Adrenal gland (tissue), 9 donors: ENCODE measurements at regions not wholly inside any gene's neighbourhood (a gene's known extent, or its start where the extent isn't known, plus 50 kb on each side); places are given as distances from the start of the nearest gene placed in this dataset.

Experiments
- DNase-seq, 7 donors: peaks; one replicate each; pipeline ENCODE4 v3.0.0-alpha.2; 2019 to 2020
- H3K27ac ChIP-seq, 5 donors: fragments of 200-600 bp; sonication (generic) in 4 of 5; 1 replicate in 3 of 5; 2 replicates in 2 of 5; pipeline versions ENCODE4 v1.5.1 to v1.8.0; 2016 to 2020; ENCODE audit warnings: mild to moderate bottlenecking in 1 of 5
- H3K27me3 ChIP-seq: fragments of 200-600 bp; 2 replicates; pipeline ENCODE4 v1.8.0; 2021
- H3K36me3 ChIP-seq, 2 donors: fragments of 200-600 bp; replicated peaks in 1 of 2; 1 replicate in 1 of 2; 2 replicates in 1 of 2; pipeline versions ENCODE4 v1.5.1 to v1.8.0; 2018 to 2022
- H3K4me1 ChIP-seq, 2 donors: fragments of 200-600 bp; replicated peaks in 1 of 2; 1 replicate in 1 of 2; 2 replicates in 1 of 2; pipeline versions ENCODE4 v1.5.1 to v1.8.0; 2018 to 2021
- H3K4me3 ChIP-seq, 4 donors: fragments of 200-600 bp; sonication (generic) in 3 of 4; one replicate each; pipeline ENCODE4 v1.5.1; 2016 to 2018
- H3K9me3 ChIP-seq, 3 donors: fragments of 200-600 bp; sonication (generic) in 1 of 3; replicated peaks in 1 of 3; 1 replicate in 2 of 3; 2 replicates in 1 of 3; pipeline versions ENCODE4 v1.5.1 to v1.8.0; 2016 to 2021
- POLR2A ChIP-seq, 2 donors: fragments of 450-650 bp; IDR thresholded peaks; one replicate each; pipeline ENCODE4 v1.6.1; 2017; ENCODE audit warnings: antibody characterized with exemption in 2 of 2, mild to moderate bottlenecking in 2 of 2, moderate library complexity in 1 of 2
- WGBS, 4 donors: extraction: QIAGEN DNeasy Blood & Tissue Kit in 2 of 4; methylation state at CpG; one replicate each; pipeline versions ENCODE4 v1.1.5 to v1.1.7; 2013 to 2017; 5-methylcytosine and 5-hydroxymethylcytosine counted together
- intact Hi-C, 2 donors: fragments of 100-400 bp; cut with DNase I; formaldehyde crosslinking; loops; one replicate each; pipeline versions ENCODE4 v1.14.1 to v1.15.0; 2022 to 2023
- TF ChIP-seq, protein P1 (sequence below), 6 experiments: fragments of 450-650 bp in 4 of 6; fragments of 200-600 bp in 2 of 6; sonication (generic) in 1 of 6; IDR thresholded peaks; 1 replicate in 5 of 6; 2 replicates in 1 of 6; pipeline versions ENCODE4 v1.5.1 to v1.8.0; 2016 to 2021; ENCODE audit warnings: antibody characterized with exemption in 6 of 6, mild to moderate bottlenecking in 2 of 6, moderate library complexity in 1 of 6
- donor health status: healthy with polysubstance abuse.
- donor health status: Bipolar disorder and iron deficiency.
- donor health status: DM: yes; HTN: yes; CAD: no.
- donor health status: DM: no; HTN: no; CAD: no.
- donor health status: DM: no; HTN: no; CAD: no.

DNA sequence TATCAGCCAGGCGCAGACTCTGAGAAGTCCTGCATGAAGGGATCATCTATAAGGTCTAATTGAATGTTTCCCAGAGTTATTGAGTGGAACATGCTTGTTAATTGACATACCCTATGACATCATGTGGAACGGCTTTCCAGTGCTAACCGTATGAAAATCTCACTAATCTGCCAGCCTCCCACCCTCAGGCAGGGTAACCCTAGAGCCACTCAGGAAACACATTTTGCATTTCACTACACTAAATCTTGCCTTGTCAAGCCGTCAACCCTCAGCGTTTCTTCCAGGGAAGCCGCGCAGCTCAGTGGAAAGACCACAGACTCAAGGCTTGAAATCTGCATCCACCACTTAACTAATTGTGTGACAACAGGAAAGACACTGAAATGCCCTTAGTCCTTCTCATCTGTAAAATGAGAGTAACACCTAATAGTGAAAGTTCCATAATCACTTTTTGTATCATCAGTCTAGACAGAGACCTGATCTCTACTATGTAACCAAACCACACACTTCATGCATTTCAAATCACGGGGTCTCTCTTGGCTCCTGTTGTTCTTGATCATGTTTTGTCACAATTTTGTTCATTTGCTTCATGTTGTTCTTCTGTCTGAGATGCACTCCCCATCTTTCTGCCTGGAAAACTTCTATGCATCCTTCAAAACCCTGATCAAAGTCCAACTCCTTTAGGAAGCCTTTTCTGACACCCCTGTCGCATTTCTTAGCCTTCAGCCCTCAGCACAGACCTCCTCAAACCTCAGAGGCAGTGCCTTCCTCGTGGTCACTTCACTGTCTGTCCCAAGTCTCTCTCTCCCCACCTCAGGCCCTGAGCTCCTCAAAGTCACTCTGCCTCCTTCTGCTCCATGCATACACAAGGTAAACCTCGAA, 246.5 kb downstream of the TOMM20 start:
- no peaks in the 10 kb centered on the region for H3K27me3 ChIP-seq
- intact Hi-C loops: loop anchor here in 1 of 2 donors (10.0 kb wide), 1 partner anchor 157 kb away; no protein-coding TSS in a partner anchor
- peak in 2 of 7 donors; percentile 1 to 9 for DNase-seq
- H3K27ac ChIP-seq: no peak overlapping the region
- H3K4me1 ChIP-seq: peaks cover 15 to 27% of the 10 kb centered on the region in 2 donors
- no peaks in the 10 kb centered on the region for H3K9me3 ChIP-seq
- H3K4me3 ChIP-seq: no peak overlapping the region
- 72 to 79% (median 77%) methylated on average over 11 of the region's 11 CpGs for WGBS, 4 donors
- H3K36me3 ChIP-seq: no peaks in the 10 kb centered on the region
- TF ChIP-seq POLR2A (IDR thresholded peaks at IDR 0.05): no peak
- TF ChIP-seq, protein P1, sequence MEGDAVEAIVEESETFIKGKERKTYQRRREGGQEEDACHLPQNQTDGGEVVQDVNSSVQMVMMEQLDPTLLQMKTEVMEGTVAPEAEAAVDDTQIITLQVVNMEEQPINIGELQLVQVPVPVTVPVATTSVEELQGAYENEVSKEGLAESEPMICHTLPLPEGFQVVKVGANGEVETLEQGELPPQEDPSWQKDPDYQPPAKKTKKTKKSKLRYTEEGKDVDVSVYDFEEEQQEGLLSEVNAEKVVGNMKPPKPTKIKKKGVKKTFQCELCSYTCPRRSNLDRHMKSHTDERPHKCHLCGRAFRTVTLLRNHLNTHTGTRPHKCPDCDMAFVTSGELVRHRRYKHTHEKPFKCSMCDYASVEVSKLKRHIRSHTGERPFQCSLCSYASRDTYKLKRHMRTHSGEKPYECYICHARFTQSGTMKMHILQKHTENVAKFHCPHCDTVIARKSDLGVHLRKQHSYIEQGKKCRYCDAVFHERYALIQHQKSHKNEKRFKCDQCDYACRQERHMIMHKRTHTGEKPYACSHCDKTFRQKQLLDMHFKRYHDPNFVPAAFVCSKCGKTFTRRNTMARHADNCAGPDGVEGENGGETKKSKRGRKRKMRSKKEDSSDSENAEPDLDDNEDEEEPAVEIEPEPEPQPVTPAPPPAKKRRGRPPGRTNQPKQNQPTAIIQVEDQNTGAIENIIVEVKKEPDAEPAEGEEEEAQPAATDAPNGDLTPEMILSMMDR (IDR thresholded peaks at IDR 0.05): no peak

DNA sequence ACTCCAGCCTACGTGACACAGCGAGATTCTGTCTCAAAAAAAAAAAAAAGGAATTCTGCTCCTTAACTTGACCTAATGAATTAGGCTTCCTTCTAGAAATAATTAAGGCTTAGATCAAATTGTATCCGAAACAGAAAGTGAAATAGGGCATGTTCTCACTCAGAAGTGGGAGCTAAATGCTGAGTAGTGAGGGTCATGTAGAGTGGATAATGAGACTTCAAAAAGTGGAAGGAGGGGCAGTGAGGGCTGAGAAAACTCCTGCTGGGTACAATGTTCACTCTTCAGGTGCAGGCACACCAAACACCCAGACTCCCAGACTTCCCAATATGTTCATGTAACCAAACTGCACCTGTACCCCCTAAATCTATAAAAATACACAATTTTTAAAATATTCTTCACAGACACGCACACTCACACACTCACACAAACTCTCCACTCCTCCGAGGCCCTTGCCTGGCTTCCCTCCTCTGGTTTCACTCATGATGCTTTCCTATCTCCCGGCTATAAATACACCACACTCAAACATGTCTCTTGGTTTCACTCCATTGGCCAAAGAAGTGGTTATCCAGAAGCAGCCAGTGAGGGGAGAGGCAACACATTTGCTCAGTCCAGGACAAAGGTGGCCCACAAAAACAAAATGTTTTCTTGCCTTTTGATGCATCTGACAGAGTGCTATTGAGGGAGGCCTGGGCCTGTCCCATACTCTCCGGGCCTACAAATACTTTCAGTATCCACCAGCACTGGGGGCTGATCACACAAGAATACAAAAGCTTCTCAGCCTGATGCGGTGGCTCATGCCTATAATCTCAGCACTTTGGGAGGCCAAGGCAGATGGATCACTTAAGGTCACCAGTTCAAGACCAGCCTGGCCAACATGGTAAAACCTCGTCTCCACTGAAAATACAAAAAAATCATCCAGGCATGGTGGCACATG, 249.2 kb downstream of the TOMM20 start:
- no peaks in the 10 kb centered on the region for H3K36me3 ChIP-seq
- H3K27ac ChIP-seq: no peak overlapping the region
- no peaks in the 10 kb centered on the region for H3K9me3 ChIP-seq
- no peak overlapping the region for H3K4me3 ChIP-seq
- no peaks in the 10 kb centered on the region for H3K27me3 ChIP-seq
- intact Hi-C loops: loop anchor here in 1 of 2 donors (10.0 kb wide), 1 partner anchor 155 kb away; no protein-coding TSS in a partner anchor
- H3K4me1 ChIP-seq: peaks cover 12 to 13% of the 10 kb centered on the region in 2 donors
- TF ChIP-seq, protein P1 (IDR thresholded peaks at IDR 0.05): no peak
- TF ChIP-seq POLR2A (IDR thresholded peaks at IDR 0.05): no peak
- no peak for DNase-seq
- 88 to 93% (median 90%) methylated on average over 7 to 9 of the region's 9 CpGs for WGBS, 4 donors

DNA sequence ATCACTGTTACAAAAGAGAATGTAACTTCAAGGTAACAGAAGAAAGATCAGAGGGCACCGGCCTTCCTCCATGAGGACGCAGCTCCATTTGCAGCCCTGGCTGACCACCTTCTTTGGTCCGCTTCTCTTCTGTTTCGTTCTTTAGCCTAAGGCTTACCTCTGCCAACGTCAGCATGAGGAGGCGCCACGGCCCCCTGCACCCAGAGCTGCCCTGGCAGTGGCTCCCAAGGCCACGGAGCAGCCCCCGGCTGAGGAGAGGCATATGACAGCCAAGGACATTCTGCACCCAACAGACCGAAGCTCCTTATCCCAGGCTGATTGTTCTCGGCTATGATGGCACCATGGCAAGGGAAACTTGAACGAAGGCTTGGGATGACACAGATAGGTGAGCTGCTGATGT, 250.3 kb downstream of the TOMM20 start:
- H3K27ac ChIP-seq: no peak overlapping the region
- intact Hi-C loops: no loop called here
- 70 to 83% (median 75%) methylated on average over 12 of the region's 12 CpGs for WGBS, 4 donors
- no peak overlapping the region for H3K4me3 ChIP-seq
- peaks cover 12 to 13% of the 10 kb centered on the region in 2 donors for H3K4me1 ChIP-seq
- no peaks in the 10 kb centered on the region for H3K36me3 ChIP-seq
- TF ChIP-seq, protein P1 (IDR thresholded peaks at IDR 0.05): no peak
- no peak for TF ChIP-seq POLR2A (IDR thresholded peaks at IDR 0.05)
- no peaks in the 10 kb centered on the region for H3K27me3 ChIP-seq
- H3K9me3 ChIP-seq: no peaks in the 10 kb centered on the region
- DNase-seq: no peak

DNA sequence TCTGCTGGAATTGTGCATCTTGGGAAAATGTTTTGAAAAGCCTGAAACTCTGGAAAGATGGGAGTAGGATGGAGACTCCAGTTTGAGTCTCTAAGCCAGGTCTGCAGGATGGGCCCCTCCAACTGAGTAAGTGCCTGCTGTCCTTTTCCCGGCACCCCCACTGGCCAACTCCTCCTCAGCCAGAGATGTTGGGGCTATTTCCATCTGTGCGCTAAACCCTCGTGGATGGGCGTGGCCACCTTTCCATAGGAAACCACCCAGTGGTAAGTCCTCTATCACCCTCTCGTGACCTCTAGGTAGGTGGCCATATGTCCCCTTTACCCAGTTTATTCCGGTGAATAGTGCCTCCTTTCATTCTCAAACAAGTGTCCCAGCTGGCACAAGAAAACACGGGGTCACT, 250.9 kb downstream of the TOMM20 start:
- Histone ChIP-seq H3K4me3 (no peak overlapping the region), H3K27ac (no peak overlapping the region), H3K4me1 (peaks cover 12 to 13% of the 10 kb centered on the region in 2 donors), H3K36me3 (no peaks in the 10 kb centered on the region), H3K27me3 (no peaks in the 10 kb centered on the region), H3K9me3 (no peaks in the 10 kb centered on the region)
- WGBS, 4 donors: 96 to 99% (median 98%) methylated on average over 7 of the region's 7 CpGs
- intact Hi-C loops: no loop called here
- peak in 1 of 7 donors; percentile 6 for DNase-seq
- no peak for TF ChIP-seq POLR2A (IDR thresholded peaks at IDR 0.05)
- TF ChIP-seq, protein P1 (IDR thresholded peaks at IDR 0.05): no peak
